EH (cell line): ENCODE measurements at regions not wholly inside any gene's neighbourhood (a gene's known extent, or its start where the extent isn't known, plus 50 kb on each side); places are given as distances from the start of the nearest gene placed in this dataset.
A peak's percentile ranks its signal among the peaks of the same experiment; 100 is the strongest.

Experiments
- DNase-seq: peaks from one replicate; pipeline ENCODE4 v3.0.0-alpha.2; 2015; ENCODE audit warnings: low read depth

DNA sequence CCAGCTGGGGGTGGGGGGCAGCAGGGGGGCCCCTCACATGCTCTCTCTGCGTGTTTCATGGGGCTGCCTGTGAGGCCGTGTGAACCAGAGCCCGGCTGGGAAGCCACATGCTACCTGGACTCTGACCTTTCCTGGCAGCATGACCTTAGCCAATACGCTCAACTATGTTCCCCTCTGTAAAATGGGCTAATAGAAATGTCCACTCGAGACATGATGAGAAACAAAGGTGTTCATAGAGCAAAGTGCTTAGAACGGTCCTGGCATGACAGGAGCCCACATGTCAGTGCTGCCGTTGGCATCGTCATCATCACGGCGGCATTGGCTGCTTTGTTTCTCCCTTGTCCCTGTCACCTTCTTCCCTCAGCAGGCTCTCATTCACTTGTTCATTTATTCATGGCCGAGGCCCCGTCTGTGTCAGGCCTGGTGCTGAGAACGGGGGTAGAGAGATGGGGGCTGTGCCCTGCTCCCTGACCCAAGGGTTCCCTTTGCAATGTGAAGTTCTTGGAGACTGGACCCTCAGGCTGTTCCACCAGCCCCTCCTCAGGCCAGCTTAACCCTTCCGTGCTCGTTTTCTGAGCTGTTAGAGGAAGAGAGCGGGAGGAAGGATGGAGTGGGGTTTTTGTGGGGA, 291.4 kb downstream of the SEC14L1 start:
- no peak for DNase-seq

DNA sequence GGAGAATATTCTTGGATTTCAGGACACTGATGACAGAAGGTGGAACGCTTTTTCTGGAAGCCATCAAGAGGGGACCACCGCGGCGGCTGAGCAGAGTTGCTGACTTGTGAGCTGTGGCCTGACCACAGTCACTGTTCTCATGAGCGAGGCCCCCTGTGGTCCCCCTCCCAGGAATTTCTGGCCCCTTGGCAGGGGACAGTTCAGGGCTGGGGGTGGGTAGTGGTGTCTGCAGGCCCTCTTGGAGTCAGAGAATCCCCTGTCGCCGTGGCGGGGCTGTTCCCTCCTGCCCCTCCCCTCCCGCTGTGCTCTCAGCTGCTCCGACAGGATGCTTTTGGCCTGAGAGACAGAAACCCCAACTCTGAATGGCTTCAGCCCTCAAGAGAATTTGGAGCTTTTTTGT, 292.0 kb downstream of the SEC14L1 start:
- DNase-seq = no peak

DNA sequence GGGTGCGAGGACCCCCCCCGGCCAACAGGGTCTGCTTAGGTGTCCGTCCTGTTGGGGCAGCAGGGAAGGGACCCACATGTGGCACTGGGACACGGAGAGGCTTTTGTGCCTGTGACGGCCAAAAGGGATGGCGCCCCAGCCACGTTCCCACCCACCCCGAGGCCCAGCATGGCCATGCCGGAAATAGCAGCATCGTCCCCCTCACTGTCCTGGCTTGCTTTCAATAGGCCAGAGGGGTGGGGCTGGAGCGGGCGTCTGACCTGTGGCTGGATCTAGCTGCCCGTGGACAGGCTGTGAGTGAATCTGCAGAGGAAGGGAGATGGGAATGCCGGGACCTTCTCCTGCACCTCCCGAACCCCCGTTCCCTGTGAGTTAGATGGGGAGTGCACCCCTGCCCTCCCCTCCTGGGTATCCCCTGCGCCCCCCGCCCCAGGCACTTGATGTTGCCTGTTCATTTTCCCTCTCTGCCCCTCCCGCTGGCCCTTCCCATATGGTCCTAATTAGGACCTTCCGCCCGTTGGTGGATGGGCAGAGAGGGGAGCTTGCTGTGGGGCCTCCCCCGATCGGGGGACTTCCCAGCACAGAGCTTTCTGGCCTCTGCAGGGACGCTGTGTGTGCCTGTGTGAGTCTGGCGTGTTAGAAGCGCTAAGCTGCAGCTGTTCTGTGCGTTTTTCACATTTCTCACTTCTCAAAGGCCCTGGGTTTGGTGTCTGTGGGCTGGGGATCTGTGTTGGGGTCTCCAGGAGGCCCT, 292.8 kb downstream of the SEC14L1 start:
- peak; percentile 90 for DNase-seq

DNA sequence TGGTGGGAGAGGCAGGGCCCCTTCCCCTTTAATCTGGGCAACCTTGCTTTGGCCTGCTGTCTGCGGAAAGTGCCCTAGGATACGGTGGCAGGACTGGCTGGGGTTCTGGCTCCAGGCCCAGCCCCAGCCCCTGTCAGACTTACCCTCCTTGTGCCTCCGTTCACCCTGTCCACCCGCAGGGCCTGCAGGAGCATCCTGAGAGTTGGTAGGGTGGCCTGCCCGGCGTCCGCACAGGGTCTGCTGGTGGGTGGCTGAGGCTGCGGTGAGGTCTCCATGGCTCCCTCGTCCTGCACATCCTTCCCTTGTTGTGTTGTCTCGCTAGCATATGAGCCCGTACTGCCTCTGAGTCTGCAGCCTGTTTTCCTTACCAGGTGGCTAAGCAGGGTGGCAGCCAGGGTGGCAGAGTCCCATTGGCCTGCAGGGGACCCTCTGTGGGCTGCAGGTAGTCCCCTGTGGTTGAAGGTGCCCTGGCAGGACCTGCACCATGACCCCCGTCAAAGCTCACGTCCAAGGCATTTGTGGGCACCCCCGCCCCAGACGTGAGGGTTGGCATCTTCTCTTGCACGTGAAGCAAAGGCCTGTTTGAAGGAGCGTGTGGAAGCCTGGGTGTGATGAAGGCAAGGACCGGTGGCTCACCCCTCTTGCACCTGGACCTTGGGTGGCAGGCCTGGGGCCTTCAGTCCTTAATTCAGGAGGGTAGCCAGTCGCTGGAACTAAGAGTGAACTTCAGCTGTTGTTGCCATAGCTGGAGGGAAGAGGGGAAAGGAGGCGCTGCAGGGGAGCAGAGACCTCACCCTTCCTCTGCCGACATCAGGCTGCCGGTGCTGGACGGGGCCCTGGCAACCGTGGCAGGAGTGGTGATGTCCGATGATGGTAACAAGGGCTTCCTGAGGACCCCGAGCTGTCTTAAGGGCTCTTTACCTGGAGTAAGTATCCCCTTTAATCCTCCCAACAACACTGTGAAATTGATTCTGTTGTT, 293.7 kb downstream of the SEC14L1 start:
- no peak for DNase-seq

GRCh38 chr17:77435272-77436057, 294.7 kb downstream of the SEC14L1 start:
- no peak for DNase-seq

DNA sequence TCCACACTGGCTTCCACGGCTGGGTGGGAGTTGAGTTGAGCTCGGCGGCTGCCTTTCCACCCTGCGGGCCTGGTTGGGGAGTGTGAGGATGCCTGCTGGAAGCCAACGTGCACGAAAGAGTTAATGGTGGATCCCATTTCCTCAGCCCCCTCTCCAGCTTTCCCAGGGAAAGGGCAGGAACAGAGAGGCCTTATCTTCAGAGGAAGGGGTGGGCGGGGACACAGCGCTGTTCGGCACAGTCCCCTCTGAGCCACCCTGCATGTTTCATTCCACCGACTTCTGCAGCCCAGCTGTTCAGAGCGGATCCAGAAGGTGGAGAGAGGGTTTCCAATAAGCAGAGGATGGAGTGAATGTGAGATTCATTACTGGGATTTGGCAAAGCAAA, 295.3 kb downstream of the SEC14L1 start:
- DNase-seq = peak; percentile 43

DNA sequence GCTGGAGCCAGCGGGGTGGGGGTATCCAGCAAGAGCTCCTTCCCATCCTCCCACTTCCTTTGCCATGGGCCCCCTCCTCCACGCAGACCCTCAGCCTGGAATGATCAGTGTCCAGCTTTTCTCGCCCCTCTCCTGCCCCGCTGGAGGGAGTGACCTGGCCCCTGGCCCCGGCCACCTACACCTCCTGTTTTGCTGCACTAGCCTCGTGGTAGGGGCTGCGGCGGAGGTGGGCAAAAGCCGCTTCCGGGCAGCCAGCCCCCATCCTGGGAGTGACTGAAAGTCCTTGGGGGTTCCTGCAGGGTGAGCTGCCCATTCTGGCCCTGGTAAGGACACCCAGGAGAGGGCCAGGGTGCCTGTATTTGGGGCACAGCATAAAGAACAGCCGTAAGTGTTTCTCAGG, 295.7 kb downstream of the SEC14L1 start:
- no peak for DNase-seq

GRCh38 chr17:77437017-77437416, 296.2 kb downstream of the SEC14L1 start:
- DNase-seq = peak; percentile 72

DNA sequence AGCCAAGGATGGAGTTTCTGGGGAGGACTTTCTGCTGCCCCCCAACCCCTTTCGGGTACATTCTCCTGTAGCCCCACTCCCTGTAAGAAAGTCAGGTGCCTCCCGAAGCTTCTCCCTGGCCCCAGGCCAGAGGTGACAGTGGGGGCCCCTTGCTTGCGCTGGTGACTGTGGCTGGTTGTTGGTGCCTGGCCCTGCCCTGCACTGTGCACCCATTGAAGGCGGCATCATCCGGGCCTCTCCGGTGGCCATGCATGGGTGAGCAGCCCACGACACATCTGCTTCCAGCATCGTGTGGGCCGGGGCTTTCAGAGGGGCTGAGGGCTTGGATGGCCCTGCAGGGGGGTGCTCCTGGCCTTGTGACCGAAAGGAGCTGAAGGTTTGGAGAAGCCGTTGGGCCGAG, 297.0 kb downstream of the SEC14L1 start:
- no peak for DNase-seq

GRCh38 chr17:77438241-77439188, 297.7 kb downstream of the SEC14L1 start:
- no peak for DNase-seq

DNA sequence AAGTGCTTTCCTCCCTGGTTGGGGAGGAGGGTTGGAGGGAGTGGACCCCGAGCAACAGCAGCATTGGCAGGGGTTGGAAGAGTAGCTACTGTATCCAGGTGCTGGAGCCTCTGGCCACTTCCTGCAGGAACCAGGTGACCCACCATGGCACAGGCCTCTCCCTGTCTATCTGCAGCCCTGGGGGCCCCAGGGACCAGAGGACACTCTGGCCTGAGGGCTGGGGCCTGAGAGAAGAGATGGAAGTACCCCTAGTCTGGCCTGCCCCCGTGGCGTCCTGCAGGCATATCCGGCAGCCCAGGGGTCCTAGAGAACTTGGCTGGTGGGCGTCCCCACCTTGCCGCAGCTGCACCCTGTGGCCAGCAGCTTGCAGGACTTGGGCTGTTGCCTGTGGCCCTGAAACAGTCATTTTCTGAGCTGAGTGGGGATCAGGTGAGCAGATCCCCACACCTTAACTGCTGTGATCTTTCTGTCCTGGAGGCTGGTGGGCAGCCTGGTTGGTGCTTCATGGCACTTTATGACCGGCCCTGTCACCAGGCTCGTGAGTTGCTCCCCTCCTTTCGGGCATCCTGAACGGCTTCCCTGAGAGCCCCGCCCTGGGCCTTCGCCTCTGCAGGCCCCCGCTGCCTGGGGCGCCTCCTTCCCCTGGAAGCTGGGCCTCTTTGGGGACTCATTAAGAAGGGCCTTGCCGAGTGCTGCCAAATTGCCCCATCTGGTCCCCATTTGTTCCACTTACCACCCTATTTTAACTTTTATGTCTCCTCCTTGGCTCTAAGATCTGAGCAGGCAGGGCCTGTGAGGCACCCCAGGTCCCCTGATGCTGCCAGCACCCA, 298.6 kb downstream of the SEC14L1 start:
- no peak for DNase-seq

- no peak for DNase-seq
These were observed 299.8 kb downstream of the SEC14L1 start for GRCh38 chr17:77440560-77440981.

- no peak for DNase-seq
These were observed 300.6 kb downstream of the SEC14L1 start for GRCh38 chr17:77441130-77441920.

DNA sequence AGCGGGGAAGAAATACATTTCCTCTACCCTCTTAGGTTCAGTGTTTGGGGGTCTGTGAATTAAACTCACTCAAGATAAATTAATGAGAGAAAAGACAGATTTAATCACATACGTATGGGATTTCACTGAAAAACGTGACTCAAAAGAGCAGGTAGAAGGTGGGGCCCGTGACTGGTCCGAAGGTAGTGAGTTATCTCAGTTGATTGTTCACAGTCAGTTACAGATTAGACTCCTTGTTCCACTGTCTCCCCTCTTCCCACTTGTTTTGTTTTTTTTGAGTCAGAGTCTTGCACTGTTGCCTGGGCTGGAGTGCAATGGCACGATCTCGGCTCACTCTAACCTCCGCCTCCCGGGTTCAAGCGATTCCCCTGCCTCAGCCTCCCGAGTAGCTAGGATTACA, 301.2 kb downstream of the SEC14L1 start:
- DNase-seq = no peak

DNA sequence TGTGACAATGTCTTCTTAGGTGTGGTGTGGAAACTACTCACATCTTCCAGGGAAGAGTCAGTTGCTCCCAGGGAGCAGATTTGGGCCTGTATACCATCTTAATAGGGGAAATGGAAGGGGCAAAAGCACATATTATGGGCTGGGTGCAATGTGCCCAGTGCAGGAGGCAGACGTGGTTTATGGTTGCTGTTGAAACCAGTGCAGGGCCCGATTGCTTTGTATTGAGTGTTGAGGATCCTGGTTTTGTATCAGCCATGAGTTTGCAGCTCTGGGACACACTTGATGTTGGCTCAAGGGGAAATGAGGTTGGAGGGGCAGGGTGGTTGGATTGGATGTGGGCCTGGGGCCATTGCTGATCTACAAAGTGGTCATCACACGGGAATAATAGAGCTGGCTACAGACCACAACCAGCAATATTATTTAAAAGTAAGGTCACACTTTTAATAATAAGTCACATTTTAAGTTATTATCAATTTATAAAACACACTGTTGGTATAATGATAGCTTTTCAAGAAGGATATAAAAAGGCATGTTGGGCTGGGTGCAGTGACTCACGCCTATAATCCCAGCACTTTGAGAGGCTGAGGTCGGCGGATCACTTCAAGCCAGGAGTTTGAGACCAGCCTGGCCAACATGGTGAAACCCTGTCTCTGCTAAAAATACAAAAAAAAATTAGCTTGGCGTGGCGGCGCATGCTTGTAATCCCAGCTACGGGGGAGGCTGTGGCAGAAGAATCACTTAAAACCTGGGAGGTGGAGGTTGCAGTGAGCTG, 302.4 kb downstream of the SEC14L1 start:
- peak; percentile 36 for DNase-seq

GRCh38 chr17:77443748-77444260, 303.0 kb downstream of the SEC14L1 start:
- no peak for DNase-seq

- DNase-seq = peak; percentile 38
These were observed 303.8 kb downstream of the SEC14L1 start for GRCh38 chr17:77444628-77444983.
